ENCODE measurements at regions not wholly inside any gene's neighbourhood (a gene's known extent, or its start where the extent isn't known, plus 50 kb on each side); places are given as distances from the start of the nearest gene placed in this dataset.

DNA sequence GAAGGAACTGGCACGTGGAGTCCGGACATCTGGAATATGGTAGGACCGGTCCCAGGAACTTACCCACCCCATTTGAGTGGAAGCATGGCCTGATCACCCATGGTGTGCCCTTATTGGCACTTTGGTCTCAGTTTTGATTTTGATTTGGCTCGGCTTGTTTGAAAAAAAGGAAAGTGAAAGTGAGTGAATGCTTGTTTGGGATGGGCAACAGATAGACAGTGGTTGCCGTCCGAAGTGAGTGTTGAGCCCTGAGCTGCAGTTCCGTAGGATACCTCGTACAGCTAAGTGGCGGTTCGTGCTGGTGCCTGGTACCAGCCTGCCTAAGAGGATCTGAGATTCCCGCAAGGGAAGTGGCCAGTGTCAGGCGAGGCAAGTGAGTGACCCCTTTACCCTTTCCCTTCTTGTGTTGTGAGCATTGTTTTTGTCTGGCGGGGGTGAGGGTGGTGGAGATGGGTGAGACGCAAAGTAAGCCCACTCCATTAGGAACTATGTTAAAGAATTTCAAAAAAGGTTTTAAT is 605.8 kb downstream of the UQCRFS1 start:
- intact Hi-C loops (cut with DNase I): no loop called here
- Histone ChIP-seq H3K4me3 (no peak overlapping the region), H3K4me1 (no peaks in the 10 kb centered on the region), H3K9me3 (no peaks in the 10 kb centered on the region), H3K27ac (no peak overlapping the region), H3K27me3 (no peaks in the 10 kb centered on the region), H3K36me3 (no peaks in the 10 kb centered on the region), H3K9ac (ENCODE audit: low read depth in 2 of 2, low read length in 2 of 2) (no peak overlapping the region)
- TF ChIP-seq, protein P1, sequence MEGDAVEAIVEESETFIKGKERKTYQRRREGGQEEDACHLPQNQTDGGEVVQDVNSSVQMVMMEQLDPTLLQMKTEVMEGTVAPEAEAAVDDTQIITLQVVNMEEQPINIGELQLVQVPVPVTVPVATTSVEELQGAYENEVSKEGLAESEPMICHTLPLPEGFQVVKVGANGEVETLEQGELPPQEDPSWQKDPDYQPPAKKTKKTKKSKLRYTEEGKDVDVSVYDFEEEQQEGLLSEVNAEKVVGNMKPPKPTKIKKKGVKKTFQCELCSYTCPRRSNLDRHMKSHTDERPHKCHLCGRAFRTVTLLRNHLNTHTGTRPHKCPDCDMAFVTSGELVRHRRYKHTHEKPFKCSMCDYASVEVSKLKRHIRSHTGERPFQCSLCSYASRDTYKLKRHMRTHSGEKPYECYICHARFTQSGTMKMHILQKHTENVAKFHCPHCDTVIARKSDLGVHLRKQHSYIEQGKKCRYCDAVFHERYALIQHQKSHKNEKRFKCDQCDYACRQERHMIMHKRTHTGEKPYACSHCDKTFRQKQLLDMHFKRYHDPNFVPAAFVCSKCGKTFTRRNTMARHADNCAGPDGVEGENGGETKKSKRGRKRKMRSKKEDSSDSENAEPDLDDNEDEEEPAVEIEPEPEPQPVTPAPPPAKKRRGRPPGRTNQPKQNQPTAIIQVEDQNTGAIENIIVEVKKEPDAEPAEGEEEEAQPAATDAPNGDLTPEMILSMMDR (IDR thresholded peaks at IDR 0.05): no peak
- no peak for DNase-seq

DNA sequence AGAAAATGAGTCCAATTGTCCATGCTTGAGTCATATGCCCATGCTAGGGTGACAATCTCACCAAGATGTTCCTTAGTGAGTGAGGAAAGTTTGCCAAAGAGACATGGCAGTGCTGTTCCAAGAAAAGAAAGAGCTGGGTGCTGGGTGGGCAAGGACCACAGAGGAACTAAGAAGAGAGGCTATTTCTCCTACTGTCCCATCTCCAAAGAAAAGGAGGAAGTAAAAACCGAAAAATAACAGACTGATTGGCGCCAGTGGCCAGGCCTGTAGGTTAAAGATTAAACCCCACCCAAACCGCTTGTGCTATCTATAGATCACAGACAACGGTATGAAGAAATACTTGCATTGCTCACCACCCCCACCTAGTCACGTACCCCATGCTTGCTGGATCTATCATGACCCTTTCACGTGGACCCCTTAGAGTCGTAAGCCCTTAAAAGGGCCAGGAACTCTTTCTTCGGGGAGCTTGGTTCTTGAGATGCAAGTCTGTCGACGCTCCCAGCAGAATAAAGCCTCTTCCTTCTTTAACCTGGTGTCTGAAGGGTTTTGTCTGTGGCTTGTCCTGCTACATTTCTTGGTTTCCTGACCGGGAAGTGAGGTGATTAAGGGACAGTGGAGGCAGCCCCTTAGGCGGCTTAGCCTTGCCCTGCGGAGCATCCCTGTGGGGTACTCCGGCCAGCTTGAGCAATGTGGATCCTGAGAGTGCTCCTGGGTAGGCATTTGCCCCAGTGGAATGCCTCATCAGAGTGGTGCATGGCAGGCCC is 606.5 kb downstream of the UQCRFS1 start:
- Histone ChIP-seq H3K4me1 (no peaks in the 10 kb centered on the region), H3K36me3 (no peaks in the 10 kb centered on the region), H3K27me3 (no peaks in the 10 kb centered on the region), H3K9me3 (no peaks in the 10 kb centered on the region), H3K27ac (no peak overlapping the region), H3K9ac (ENCODE audit: low read depth in 2 of 2, low read length in 2 of 2) (no peak overlapping the region), H3K4me3 (no peak overlapping the region)
- intact Hi-C loops (cut with DNase I): no loop called here
- DNase-seq: no peak
- TF ChIP-seq, protein P1 (IDR thresholded peaks at IDR 0.05): no peak

DNA sequence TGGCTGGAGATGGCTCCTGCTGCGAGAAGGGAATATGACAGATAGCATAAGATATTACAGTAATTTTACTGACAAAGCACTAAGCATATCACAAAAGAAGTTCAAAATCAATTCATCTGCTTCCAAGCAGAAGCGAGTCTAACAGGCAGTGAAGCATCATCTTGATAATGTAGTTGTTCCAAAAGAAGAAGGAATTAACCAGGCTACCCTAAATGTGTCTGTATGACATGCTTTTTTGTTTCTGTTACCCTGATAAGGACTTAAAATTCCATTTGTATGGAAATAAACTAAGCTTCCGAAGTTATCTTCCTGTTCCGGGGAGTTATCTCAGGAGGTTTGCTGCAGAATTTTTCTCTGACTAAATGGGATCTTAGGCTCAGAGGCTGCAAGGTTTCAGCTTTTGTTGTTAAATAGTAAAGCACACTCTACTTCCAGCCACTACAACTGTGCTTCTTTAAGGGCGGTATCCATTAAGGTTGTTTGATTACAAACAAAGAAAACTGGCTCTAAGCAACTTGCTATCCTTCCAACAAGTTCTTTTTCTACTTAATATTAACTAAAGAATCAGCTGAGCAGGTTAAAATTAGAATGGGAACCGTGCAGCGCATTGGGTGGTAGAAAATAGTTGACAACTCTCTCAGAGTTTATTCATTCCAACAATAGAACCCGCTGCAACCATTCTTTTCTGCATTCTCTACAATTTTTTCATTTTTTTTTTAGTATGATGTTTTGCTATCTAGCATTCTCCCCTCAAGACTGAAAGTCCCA is 607.3 kb downstream of the UQCRFS1 start:
- intact Hi-C loops (cut with DNase I): no loop called here
- DNase-seq: no peak
- no peaks in the 10 kb centered on the region for H3K27me3 ChIP-seq

DNA sequence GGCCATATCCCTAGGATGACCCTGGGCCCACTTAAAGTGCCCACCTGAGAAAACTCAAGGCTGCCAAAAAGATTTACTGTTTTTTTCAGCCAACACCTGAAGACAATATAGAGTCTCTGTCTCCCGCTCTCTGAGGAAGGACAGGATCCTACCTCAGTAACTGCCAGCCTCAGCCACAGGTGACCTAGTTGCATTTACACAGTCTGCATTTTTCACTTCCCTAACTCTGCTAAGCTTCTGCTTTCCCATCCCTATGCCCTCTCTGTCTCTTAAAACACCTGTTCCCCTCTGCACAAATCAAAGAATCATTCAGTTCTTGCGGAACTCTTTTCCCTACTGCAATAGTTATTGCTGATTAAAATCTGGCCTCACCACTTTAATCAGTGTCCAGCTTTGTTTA is 609.5 kb downstream of the UQCRFS1 start:
- no peak for DNase-seq
- Histone ChIP-seq H3K27me3 (no peaks in the 10 kb centered on the region), H3K9ac (ENCODE audit: low read depth in 2 of 2, low read length in 2 of 2) (no peak overlapping the region), H3K27ac (no peak overlapping the region), H3K4me1 (no peaks in the 10 kb centered on the region), H3K4me3 (no peak overlapping the region), H3K9me3 (no peaks in the 10 kb centered on the region), H3K36me3 (no peaks in the 10 kb centered on the region)
- TF ChIP-seq, protein P1 (IDR thresholded peaks at IDR 0.05): no peak
- intact Hi-C loops (cut with DNase I): no loop called here

More for the DNA sequence above, 607.3 kb downstream of the UQCRFS1 start:
- no peak overlapping the region for H3K9ac ChIP-seq (ENCODE audit: low read depth in 2 of 2, low read length in 2 of 2)
- TF ChIP-seq, protein P1 (IDR thresholded peaks at IDR 0.05): no peak
- H3K4me3 ChIP-seq: no peak overlapping the region
- H3K4me1 ChIP-seq: no peaks in the 10 kb centered on the region
- H3K27ac ChIP-seq: no peak overlapping the region
- no peaks in the 10 kb centered on the region for H3K36me3 ChIP-seq
- no peaks in the 10 kb centered on the region for H3K9me3 ChIP-seq

DNA sequence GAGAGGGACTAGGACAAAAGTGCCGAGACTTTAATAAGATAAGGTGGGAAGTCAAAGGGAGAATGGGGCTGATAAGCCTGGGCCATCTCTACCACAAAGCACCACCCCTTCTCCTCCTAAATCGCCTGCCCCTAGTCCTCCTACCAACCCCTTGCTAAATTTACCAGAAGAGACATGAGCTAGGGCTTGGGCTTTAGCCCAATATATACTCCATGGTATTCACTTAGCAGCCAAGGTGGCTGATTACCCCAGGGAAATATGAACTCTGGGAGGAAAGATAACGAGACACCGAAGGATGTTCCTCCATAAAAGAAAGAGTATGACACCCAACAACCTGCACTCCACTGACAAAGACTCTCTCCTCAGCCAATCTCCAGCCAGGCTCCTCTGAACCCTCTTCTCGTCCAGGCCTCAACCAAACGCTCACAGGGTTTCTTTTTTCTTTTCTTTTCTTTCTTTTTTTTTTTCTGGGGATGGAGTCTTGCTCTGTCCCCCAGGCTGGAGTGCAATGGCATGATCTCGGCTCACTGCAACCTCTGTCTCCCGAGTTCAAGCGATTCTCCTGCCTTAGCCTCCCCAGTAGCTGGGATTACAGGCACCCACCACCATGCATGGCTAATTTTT is 610.2 kb downstream of the UQCRFS1 start:
- no peaks in the 10 kb centered on the region for H3K9me3 ChIP-seq
- intact Hi-C loops (cut with DNase I): no loop called here
- DNase-seq: no peak
- TF ChIP-seq, protein P1 (IDR thresholded peaks at IDR 0.05): no peak
- H3K4me1 ChIP-seq: no peaks in the 10 kb centered on the region
- no peaks in the 10 kb centered on the region for H3K36me3 ChIP-seq
- H3K27me3 ChIP-seq: no peaks in the 10 kb centered on the region
- H3K4me3 ChIP-seq: no peak overlapping the region
- H3K9ac ChIP-seq (ENCODE audit: low read depth in 2 of 2, low read length in 2 of 2): no peak overlapping the region
- no peak overlapping the region for H3K27ac ChIP-seq
